SH-SY5Y (cell line): ENCODE measurements at regions not wholly inside any gene's neighbourhood (a gene's known extent, or its start where the extent isn't known, plus 50 kb on each side); places are given as distances from the start of the nearest gene placed in this dataset.

ENCODE experiments used
- GATA2 ChIP-seq: IDR thresholded peaks from 2 replicates; pipeline ENCODE4 v1.6.1; 2011; ENCODE audit warnings: mild to moderate bottlenecking, low read depth, low read length
- GATA3 ChIP-seq: IDR thresholded peaks from 2 replicates; pipeline ENCODE4 v1.6.1; 2011; ENCODE audit warnings: low read depth, mild to moderate bottlenecking, low read length, moderate library complexity

DNA sequence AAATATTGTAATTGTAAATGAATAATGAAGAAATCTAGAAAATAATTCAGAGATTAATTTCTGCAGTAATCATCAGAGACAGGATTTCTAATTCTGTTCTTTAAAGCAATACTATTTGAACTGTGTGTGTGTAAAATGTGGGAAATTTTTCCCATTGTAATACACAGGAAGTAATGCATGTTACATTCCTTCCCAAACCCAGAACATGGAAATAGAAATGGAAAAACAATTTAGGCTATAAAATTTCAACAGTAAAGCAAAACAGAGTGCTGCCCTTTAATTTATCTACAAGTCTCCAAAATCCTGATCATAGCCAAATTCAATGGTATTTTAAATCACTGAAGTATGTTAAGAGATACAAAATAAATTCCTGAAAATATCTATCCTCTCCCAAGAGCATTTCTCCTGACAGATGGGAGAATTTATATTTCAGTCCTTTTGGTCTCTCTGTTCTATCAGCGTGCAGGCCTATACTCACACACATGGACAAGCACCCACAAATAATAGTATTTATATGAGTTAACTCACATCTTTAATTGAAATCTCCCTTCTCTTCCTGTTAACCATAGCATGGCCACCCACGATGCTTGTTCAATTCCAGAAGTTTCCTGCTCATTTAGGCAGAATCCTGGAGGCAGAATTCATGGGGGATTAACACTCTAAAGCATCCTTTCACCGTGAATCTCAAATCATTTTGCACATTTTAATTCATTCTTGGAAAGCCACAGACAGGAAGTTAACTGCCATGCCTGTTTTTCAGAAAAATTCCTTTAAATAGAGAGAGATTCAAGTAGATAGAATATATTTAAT, 1465.4 kb upstream of the FLRT2 start:
- TF ChIP-seq GATA3 = no peak

DNA sequence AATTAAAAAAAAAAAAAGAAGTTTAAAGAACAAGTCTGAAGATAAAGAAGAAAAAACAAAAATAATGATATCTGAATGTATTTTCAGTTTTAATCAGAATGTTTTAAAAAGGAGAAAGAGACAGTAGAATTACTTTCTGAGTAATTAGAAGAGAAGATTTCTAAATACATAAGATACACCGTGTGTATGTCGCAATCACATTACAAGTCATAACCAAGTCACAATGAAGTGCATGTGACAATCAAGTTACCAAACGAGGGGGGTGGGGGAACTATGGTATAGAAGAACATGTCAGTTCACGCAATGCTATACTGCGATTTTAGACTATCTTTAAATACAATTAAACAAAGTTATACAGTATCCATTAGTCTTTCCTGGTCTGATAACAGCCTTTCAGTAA, 1464.1 kb upstream of the FLRT2 start:
- no peak for TF ChIP-seq GATA3
- no peak for TF ChIP-seq GATA2

DNA sequence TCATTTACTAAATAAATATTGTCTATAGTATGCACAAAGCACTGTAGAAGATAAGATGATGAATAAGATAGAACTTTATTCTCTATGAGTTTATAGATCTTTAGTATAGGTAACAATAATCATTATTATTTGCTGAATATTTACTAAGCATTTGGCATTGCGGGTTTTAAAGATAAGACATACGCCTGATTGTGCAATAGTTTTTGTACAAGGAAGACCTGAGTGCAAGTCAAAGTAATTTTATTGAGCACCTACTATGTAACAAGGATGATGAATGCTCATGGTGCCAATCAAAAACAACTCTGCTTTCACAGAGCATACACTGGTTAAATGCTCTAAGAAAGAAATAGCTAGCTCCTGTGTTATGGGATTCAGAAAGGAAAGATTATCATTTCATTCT, 1461.7 kb upstream of the FLRT2 start:
- TF ChIP-seq GATA2 (no peak), GATA3 (no peak)

DNA sequence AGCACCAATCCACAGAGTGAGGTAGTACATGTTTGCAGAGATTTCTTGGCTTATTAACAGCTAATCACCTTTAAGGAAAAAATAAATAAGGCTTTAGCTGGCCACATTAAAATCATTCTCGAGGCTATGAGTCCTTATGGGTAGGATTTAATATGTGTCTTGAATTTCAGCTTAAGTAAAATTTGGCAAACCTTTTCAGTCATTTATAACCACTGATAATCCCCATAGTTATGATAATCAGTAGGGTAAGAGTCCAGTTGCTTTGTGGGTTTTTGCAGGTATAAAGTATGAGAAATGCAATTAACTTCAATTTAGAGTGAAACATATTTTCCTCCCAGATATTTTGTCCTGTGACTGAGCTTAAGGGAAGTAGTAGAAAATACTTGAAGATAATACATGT, 1458.9 kb upstream of the FLRT2 start:
- no peak for TF ChIP-seq GATA2
- no peak for TF ChIP-seq GATA3

DNA sequence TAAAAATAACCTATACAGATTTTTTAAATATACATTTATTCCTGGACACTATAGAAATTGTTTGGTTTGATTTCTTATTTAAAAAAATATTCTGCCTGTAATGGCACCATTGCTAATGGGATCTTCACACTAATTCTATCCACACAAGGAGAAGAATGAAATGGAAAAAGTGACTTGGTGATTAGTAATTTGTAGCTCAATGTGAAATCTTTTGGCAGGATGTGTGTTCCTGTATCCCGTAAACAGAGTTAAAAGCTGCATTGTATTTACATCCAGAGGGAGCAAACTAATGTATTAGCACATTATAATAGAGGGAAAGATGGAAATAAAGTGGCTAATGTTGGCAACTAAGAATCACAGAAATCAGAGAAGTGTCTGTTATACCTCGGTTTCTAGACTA, 1455.3 kb upstream of the FLRT2 start:
- no peak for TF ChIP-seq GATA2
- TF ChIP-seq GATA3 = no peak

DNA sequence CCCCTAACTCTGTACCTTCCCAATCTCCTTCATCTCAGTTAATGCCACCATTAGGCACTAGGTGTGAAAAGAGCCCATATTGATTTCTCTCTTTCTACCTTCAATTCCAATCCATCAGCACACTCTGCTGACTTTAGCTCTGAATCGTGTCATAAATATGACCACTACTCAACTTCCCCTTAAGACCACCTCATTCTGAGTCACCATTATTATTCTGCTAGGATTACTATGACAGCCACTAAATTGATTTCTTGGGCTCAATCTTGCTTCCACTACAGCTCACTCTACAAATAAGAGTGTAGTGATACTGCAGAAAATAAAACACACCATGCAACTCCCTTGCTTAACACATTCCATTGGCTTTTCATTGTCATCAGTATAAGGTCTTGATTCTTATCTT, 1449.0 kb upstream of the FLRT2 start:
- no peak for TF ChIP-seq GATA3
- no peak for TF ChIP-seq GATA2

DNA sequence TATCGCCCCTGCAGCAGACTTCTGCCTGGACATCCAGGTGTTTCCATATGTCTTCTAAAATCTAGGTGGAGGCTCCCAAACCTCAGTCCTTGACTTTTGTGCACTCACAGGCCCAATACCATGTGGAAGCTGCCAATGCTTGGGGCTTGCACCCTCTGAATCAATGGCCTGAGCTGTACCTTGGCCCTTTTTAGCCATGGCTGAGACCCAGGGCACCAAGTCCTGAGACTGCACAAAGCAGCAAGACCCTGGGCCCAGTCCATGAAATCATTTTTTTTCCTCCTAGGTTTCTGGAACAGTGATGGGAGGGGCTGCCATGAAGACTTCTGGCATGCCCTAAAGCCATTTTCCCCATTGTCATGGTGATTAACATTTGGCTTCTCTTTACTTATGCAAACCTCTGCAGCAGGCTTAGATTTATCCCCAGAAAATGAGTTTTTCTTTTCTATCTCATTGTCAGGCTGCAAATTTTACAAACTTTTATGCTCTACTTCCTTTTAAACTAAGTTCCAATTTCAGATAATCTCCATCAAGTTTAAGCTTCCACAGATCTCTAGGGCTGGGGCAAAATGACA, 1445.8 kb upstream of the FLRT2 start:
- TF ChIP-seq GATA2 (no peak), GATA3 (no peak)

DNA sequence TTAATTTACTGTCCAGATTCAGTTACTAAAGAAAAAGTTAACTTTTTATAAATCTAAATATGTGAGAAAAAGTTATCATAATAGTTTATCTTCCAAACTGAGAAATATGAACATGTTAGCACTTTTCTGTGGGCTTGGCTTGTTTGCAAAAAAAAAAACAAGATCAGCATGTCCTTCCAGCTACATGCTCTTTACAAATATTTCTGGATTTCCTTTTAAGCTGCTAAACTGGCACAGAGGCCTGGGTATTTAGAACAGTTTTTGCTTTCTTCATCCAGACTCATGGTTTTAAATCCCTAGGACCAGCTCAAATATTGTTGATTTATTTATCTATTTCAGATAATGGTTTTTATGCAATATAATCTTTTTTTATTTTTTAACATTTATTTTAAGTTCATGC, 1444.5 kb upstream of the FLRT2 start:
- TF ChIP-seq GATA3 (no peak), GATA2 (no peak)

DNA sequence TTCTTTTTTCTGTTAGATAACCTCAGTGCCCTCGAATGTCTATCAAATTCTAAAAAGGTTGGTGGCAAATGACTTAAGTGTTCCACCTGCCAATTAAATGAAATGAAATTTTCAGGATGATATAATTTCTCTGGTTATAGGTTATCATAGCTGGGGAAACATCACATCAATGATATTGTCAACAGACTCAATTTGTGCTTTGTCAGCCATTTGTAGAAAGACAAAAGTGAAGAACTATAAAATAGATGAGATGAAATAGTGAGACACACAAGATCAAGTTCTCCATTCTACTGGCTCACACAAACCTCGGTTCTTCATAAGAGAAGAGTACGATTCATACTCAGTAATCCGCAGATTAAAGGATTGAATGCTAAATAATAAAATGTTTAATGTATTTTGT, 1443.2 kb upstream of the FLRT2 start:
- TF ChIP-seq GATA3 (no peak), GATA2 (no peak)

DNA sequence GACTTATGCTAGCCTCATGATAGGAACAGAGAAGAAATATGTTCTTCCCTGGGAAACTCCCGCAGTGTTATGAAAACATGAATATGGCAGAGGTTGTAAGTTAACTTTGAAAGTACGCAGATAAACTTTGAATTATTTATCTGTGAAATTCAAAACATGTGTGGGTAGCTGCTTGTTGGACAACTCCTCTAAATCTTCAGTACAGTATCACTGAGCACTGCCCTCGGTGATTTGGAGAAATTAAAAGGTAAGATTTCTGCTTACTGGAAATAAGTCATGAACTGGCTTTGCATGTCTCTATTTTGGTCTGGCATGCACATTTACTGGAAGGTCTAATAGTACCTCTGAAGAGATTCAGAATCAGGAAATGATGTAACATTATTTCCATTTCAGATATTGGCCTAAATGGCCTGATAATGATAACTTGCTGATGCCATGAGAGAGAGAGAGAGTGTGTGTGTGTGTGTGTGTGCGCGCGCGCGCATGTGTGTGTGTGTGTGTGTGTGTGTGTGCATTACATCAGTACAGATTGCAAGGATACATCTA, 1441.9 kb upstream of the FLRT2 start:
- TF ChIP-seq GATA3 = no peak
- TF ChIP-seq GATA2 = no peak

DNA sequence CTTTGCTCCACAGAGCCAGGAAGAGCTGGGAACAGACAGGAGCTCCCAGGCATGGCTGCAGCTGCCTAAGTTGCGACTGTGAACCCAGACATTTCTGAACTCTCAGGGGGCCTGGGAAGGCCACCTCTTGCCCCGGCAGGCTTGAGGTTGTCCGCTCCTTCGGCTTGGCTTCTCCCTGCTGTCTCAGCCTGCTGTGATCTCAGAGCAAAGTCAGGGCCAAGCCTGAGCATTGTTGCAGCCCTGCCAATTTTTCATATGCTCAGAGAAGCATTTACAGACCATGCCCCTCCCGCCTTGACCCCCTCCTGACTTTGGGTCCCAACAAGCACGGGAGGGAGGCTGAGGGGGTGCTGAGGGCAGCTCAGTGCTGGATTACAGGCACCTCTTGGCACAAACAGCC, 1439.1 kb upstream of the FLRT2 start:
- TF ChIP-seq GATA2 (no peak), GATA3 (no peak)

DNA sequence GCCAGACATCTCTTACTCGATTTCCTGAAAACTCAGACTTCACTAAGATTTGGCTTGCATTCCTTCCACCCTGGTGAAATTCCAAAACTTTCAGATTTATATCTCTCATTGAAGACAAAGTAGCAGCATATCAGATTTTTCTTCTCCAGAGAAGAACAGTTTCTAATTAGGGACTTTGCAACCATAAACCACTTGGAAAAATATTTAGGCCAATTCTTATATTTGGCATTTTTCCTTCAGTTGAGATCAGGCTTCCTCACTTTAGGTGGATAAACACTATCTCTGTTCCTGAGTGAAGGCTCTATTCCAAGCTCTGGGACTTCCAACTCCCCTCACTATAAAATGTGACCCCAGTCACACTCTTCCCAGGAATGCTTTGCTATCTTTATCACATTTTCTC, 1434.3 kb upstream of the FLRT2 start:
- TF ChIP-seq GATA2 = no peak
- TF ChIP-seq GATA3 = no peak

DNA sequence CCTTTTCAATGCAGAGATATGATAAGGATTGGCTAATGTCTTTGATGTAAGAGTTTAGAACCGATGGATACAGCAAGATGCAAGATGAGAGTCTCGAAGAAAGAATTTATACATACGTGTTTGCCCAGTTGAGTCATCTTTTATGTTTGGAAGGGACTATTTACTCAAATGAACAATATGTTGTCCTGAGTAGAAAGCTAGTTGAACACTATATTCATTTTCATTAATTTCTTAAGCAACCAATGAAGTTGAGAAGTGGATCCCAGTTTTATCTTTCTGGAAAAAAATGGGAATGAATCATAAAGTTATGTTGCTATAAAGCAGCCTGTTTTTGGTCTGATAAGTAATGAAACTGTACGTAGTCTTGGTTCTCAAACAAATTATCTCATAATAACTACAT, 1431.7 kb upstream of the FLRT2 start:
- TF ChIP-seq GATA2 (no peak), GATA3 (no peak)

DNA sequence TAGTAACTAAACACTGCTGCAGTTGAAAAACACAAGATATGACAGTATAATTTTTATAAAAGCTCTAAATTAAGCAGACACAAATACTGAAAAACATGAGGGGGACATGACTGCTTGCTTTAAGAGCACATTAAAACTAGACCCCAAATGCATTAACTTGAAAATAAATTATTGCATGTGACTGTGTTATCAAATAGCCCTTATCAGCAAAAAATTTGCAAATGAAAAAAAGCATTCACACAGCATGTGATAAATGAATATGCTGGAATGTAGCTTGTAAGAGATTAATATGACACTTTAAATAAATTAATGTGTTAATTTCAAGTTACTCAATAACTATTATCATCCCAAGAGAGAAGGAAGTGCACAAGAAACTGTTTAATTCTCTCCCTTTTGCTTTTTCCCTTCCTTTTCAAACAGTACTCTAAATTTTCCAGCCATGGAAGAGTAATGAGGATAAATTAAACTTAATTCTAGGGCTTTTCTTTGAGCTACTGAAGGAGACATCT, 1422.1 kb upstream of the FLRT2 start:
- no peak for TF ChIP-seq GATA3

DNA sequence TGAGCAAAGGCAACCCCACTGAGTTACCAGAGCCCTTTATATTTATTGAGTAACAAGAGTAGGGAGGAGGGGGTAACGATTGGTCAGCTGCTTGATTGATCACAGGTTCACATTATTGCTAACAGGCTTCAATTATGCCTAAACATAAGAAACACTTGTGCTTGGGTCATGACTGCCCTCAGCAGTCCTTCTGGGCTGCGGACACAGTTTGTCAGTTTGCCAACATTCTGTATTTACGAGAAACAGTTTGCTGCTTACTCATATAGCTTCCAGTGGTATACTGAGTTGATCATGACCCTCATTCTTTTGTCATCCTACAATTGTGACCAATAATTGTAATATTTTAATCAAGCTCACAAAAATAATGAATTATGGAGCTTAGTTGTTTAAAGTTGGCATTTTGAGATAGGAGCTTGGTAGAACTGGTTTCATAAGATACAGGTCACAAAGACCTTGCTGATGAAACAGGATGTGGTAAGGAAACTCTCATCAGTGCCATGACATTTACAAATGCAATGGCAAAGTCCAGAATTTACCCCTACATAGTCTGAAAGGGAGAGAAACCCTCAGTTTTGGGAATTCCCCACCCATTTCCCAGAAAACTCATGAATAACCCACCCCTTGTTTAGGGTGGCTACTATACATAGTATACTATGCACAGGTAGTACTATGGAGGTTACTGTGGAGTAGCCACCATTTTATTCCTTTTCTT, 1421.0 kb upstream of the FLRT2 start:
- TF ChIP-seq GATA3 (no peak), GATA2 (no peak)

DNA sequence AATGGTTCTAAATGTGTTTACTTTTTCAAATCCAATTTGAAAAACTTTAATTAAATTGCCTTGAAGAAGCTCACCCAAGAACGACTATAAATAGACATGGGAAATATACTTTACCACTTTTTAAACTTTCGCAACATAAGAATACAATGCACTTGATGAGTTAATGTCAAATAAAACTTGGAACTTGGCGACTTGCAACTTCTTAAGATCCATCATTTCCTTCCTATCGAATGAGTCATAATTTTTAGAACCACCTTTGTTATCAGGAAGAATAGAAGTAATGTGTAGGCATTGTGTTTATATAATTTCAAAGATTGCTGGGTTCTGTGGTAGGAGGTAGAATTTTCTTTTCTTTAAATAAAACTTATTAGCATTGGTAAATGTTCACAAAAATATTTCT, 1417.4 kb upstream of the FLRT2 start:
- no peak for TF ChIP-seq GATA2
- no peak for TF ChIP-seq GATA3
